GM19023 (cell line): ENCODE measurements at regions not wholly inside any gene's neighbourhood (a gene's known extent, or its start where the extent isn't known, plus 50 kb on each side); places are given as distances from the start of the nearest gene placed in this dataset.

Experiments
- ATAC-seq: cut with Tn5 transposase; IDR thresholded peaks from one replicate; pipeline ENCODE4 v1.9.1; 2021; ENCODE audit warnings: mild to moderate bottlenecking, moderate library complexity; ENCODE audit not compliant: unreplicated experiment

DNA sequence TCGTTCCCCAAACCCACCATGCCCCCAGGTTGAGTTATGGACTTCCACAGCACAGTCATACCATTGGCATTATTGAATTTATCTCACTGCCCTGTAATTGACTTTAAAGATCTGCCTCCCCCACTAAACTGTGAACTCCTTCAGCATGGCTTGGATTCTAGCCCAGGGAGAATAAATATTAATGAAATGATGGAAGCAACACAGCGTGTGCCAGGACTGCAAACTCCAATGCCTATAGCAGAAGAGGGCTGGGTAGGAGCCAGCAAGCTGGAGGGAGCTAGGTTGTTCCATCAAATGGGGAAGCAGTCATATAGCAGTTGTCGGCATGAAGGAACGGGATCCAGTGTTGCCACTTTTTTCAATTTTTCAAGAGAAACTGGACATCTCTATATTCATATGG is 69.0 kb upstream of the MSX2 start:
- ATAC-seq = no peak

DNA sequence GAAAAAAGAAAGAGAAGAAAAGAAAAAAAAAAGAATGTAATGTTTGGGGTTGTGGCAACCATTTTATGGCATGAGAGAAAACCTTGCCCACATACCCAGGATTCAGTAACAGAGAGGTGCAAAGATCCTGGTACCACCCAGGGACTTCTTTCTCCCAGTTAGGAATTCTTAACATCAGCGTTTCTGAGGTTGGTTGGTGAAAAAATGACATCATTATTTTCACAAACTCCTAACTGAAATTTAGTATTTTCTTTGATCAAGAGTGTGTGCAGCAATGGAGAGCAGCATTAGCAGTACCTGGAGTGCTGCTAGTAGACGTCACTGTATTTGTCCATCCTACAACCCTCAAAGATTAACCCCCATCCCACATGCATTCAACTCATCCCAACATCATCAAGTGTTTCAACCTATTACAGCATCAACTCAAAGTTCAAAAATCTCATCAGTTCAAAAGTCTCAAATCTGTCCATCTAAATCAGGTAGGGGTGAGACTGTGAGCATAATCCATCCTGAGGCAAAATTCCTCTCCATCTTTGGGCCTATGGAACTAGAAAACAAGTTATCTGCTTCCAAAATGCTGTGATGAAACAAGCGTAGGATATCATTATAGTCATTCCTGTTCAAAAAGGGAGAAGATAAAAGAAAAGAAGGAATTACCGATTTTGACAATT is 60.1 kb upstream of the MSX2 start:
- no peak for ATAC-seq

DNA sequence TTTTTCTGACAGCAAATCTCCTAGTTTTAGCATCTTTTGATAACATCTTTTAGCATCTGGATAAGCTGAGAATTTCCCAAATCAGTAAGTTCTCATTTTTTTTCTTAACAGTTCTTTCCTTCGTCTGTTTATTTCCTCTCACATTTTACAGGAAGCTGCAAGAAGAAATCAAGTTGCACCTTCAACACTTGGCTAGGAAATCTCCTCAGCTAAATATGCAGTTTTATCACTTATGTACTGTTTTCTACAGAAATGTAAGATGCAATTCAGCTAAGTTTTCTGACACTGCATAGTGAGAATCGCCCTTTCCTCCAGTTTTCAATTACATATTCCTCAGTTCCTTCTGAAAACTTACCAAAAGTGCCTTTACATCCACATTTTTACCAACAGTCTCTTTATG is 59.0 kb upstream of the MSX2 start:
- ATAC-seq = no peak

DNA sequence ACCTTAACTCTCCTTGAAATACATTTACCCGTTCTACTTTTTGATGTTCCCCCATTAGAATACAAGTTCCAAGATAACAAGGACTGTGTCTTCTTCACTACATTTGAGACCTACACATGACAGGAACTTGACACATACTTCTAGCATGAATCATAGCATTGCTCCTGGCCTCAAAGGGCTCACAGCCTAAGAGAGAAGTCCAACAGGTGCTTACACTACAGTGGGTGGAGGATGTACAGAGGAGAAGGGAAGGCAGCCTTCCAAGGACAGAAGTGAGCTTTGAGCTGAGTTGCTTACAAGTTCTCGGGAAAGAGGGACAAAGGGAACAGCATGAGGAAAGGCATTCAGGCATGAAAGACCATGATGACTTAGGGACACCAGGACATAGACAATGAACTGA is 56.9 kb upstream of the MSX2 start:
- no peak for ATAC-seq

DNA sequence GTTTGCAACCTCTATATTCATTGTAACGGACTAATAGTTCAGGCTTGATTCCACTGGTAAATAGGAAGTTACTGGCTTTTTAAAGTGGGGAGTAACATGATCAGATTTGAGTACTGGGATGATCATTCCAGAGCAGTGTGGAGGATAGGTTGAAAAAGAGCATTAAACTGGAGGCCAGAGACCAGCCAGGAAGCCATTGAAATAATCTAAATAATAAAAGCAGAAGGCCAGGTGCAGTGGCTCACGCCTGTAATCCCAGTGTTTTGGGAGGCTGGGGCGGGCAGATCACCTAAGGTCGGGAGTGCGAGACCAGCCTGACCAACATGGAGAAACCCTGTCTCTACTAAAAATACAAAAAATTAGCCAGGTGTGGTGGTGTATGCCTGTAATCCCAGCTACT is 56.0 kb upstream of the MSX2 start:
- ATAC-seq = no peak
